RWPE2 (cell line): ENCODE measurements at regions not wholly inside any gene's neighbourhood (a gene's known extent, or its start where the extent isn't known, plus 50 kb on each side); places are given as distances from the start of the nearest gene placed in this dataset.

Experiments
- ATAC-seq: fragments of 200-7000 bp; cut with Tn5 transposase; 3 replicates; pipeline ENCODE4 v1.9.1; 2021; ENCODE audit warnings: low read depth
- DNase-seq: peaks from one replicate; pipeline ENCODE4 v3.0.0-alpha.2; 2020; ENCODE audit warnings: low spot score
- H3K27ac ChIP-seq: fragments of 450-650 bp; 2 replicates; pipeline ENCODE4 v1.5.1; 2017; ENCODE audit warnings: mild to moderate bottlenecking; ENCODE audit not compliant: poor library complexity, severe bottlenecking
- H3K27me3 ChIP-seq: fragments of 250-450 bp; sonication (Bioruptor Pico); 2 replicates; pipeline ENCODE4 v1.5.1; 2021; ENCODE audit warnings: mild to moderate bottlenecking, moderate library complexity; ENCODE audit not compliant: insufficient read depth, poor library complexity, severe bottlenecking
- H3K36me3 ChIP-seq: fragments of 250-450 bp; sonication (Bioruptor Pico); 2 replicates; pipeline ENCODE4 v1.5.1; 2020; ENCODE audit warnings: low read depth, mild to moderate bottlenecking, moderate library complexity
- H3K4me1 ChIP-seq: fragments of 250-450 bp; sonication (Bioruptor Pico); 2 replicates; pipeline ENCODE4 v1.5.1; 2021; ENCODE audit warnings: mild to moderate bottlenecking, moderate library complexity; ENCODE audit not compliant: insufficient read depth, poor library complexity, severe bottlenecking
- H3K4me3 ChIP-seq: fragments of 250-450 bp; sonication (Bioruptor Pico); 2 replicates; pipeline ENCODE4 v1.5.1; 2021; ENCODE audit warnings: mild to moderate bottlenecking, moderate library complexity; ENCODE audit not compliant: severe bottlenecking
- H3K9me3 ChIP-seq: fragments of 250-450 bp; sonication (Bioruptor Pico); 2 replicates; pipeline ENCODE4 v1.5.1; 2021; ENCODE audit warnings: mild to moderate bottlenecking, moderate library complexity; ENCODE audit not compliant: severe bottlenecking
- TF ChIP-seq, protein P1 (sequence below): fragments of 450-650 bp; IDR thresholded peaks from one replicate; pipeline ENCODE4 v1.5.1; 2017; ENCODE audit warnings: mild to moderate bottlenecking, moderate library complexity; ENCODE audit not compliant: poor library complexity, severe bottlenecking

DNA sequence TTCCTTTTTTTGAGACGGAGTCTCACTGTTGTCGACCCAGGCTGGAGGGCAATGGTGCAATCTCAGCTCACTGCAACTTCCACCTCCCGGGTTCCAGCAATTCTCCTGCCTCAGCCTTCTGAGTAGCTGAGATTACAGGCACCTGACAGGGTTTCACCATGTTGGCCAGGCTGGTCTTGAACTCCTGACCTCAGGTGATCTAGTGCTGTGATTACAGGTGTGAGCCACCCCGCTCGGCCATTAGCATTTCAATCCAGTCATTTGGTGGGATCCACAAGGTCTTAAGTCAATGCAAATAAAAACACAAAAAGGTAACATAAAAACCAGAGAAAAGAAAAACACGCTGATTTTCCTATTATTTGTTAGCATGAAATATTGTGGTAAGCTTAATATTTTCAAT is 1227.2 kb upstream of the TENM4 start:
- TF ChIP-seq, protein P1, sequence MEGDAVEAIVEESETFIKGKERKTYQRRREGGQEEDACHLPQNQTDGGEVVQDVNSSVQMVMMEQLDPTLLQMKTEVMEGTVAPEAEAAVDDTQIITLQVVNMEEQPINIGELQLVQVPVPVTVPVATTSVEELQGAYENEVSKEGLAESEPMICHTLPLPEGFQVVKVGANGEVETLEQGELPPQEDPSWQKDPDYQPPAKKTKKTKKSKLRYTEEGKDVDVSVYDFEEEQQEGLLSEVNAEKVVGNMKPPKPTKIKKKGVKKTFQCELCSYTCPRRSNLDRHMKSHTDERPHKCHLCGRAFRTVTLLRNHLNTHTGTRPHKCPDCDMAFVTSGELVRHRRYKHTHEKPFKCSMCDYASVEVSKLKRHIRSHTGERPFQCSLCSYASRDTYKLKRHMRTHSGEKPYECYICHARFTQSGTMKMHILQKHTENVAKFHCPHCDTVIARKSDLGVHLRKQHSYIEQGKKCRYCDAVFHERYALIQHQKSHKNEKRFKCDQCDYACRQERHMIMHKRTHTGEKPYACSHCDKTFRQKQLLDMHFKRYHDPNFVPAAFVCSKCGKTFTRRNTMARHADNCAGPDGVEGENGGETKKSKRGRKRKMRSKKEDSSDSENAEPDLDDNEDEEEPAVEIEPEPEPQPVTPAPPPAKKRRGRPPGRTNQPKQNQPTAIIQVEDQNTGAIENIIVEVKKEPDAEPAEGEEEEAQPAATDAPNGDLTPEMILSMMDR, result no peak
- no peak overlapping the region for H3K4me3 ChIP-seq
- no peaks in the 10 kb centered on the region for H3K9me3 ChIP-seq
- no peaks in the 10 kb centered on the region for H3K36me3 ChIP-seq
- no peaks in the 10 kb centered on the region for H3K27me3 ChIP-seq
- H3K27ac ChIP-seq, result no peak overlapping the region
- no peak for DNase-seq
- ATAC-seq, result no peak
- H3K4me1 ChIP-seq, result no peaks in the 10 kb centered on the region

DNA sequence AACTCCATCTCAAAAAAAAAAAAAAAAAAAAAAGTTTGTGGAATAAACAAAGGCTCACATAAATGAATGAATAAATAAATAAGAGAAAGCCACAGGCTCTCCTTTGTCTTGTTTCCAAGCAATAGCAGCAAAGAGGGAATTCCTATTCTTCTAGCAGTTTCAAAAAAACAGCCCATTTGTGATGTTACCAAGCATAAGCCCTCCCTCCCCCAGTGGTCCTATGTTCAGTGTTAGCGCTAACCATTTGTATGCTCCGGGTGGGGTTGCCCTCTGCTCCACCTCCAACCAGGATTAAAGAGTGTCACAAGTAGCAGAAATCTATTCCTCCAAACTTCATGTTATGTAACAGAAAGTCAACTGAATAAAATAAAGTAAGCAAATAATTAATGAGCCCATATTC is 1215.0 kb upstream of the TENM4 start:
- no peak for DNase-seq
- no peak overlapping the region for H3K4me3 ChIP-seq
- no peak for ATAC-seq
- no peaks in the 10 kb centered on the region for H3K9me3 ChIP-seq
- H3K27me3 ChIP-seq, result no peaks in the 10 kb centered on the region
- no peaks in the 10 kb centered on the region for H3K4me1 ChIP-seq
- H3K27ac ChIP-seq, result no peak overlapping the region
- TF ChIP-seq, protein P1, result no peak
- no peaks in the 10 kb centered on the region for H3K36me3 ChIP-seq

GRCh38 chr11:80650966-80651365 is 1210.1 kb upstream of the TENM4 start:
- no peaks in the 10 kb centered on the region for H3K36me3 ChIP-seq
- no peak overlapping the region for H3K4me3 ChIP-seq
- H3K27me3 ChIP-seq, result no peaks in the 10 kb centered on the region
- H3K27ac ChIP-seq, result no peak overlapping the region
- H3K9me3 ChIP-seq, result no peaks in the 10 kb centered on the region
- no peaks in the 10 kb centered on the region for H3K4me1 ChIP-seq
- no peak for ATAC-seq
- DNase-seq, result no peak
- TF ChIP-seq, protein P1, result no peak

DNA sequence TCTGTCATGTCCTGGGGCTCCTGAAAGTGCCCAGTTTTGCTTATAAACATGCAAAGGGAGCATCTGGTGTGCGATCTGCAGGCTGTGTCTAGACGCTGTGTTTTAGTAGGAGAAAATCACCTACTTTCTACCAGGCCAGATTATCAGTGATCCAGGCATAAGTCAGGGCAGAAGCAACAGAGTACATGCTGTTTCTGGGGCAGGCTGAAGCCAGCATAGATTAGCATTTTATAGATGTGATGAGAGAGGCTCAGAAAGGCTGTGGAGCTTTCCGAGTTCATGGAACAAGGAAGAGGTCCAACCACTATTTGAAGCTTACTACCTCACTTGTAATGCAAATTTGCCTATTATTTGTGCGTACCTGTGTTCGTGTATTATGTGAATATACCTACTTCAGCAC is 1208.4 kb upstream of the TENM4 start:
- TF ChIP-seq, protein P1, result no peak
- no peaks in the 10 kb centered on the region for H3K9me3 ChIP-seq
- DNase-seq, result no peak
- no peak overlapping the region for H3K27ac ChIP-seq
- no peak overlapping the region for H3K4me3 ChIP-seq
- no peaks in the 10 kb centered on the region for H3K27me3 ChIP-seq
- ATAC-seq, result no peak
- H3K36me3 ChIP-seq, result no peaks in the 10 kb centered on the region
- H3K4me1 ChIP-seq, result no peaks in the 10 kb centered on the region

GRCh38 chr11:80638296-80638695 is 1197.5 kb upstream of the TENM4 start:
- H3K4me3 ChIP-seq, result no peak overlapping the region
- TF ChIP-seq, protein P1, result no peak
- H3K27ac ChIP-seq, result peak overlapping the region; percentile 19
- no peaks in the 10 kb centered on the region for H3K36me3 ChIP-seq
- DNase-seq (peak; percentile 68), ATAC-seq (peak; percentile 96)
- H3K9me3 ChIP-seq, result no peaks in the 10 kb centered on the region
- no peaks in the 10 kb centered on the region for H3K27me3 ChIP-seq
- peaks cover 6% of the 10 kb centered on the region for H3K4me1 ChIP-seq
